ENCODE measurements at regions not wholly inside any gene's neighbourhood (a gene's known extent, or its start where the extent isn't known, plus 50 kb on each side); places are given as distances from the start of the nearest gene placed in this dataset.

GRCh38 chr13:40121722-40122121 lies 466.3 kb downstream of the COG6 start:
- H3K4me1 Mint-ChIP-seq: peaks cover 12% of the 10 kb centered on the region
- H3K4me3 Mint-ChIP-seq: no peak overlapping the region
- no peak overlapping the region for H3K27ac Mint-ChIP-seq (ENCODE audit: unreplicated experiment)
- no peaks in the 10 kb centered on the region for H3K36me3 Mint-ChIP-seq (ENCODE audit: low read depth)
- H3K27me3 Mint-ChIP-seq (ENCODE audit: low read depth): no peaks in the 10 kb centered on the region
- no peak for DNase-seq (ENCODE audit: low read depth, low spot score)
- no peaks in the 10 kb centered on the region for H3K9me3 Mint-ChIP-seq
- no peak for TF ChIP-seq CTCF (conservative IDR thresholded peaks at IDR 0.05)

GRCh38 chr13:40123962-40124632 lies 468.6 kb downstream of the COG6 start:
- H3K36me3 Mint-ChIP-seq (ENCODE audit: low read depth): no peaks in the 10 kb centered on the region
- peaks cover under 1% of the 10 kb centered on the region for H3K9me3 Mint-ChIP-seq
- no peak overlapping the region for H3K27ac Mint-ChIP-seq (ENCODE audit: unreplicated experiment)
- H3K4me1 Mint-ChIP-seq: peaks cover 9% of the 10 kb centered on the region
- no peak overlapping the region for H3K4me3 Mint-ChIP-seq
- no peaks in the 10 kb centered on the region for H3K27me3 Mint-ChIP-seq (ENCODE audit: low read depth)
- no peak for DNase-seq (ENCODE audit: low read depth, low spot score)
- no peak for TF ChIP-seq CTCF (conservative IDR thresholded peaks at IDR 0.05)

GRCh38 chr13:40124633-40125015 lies 469.2 kb downstream of the COG6 start:
- no peak for TF ChIP-seq CTCF (conservative IDR thresholded peaks at IDR 0.05)
- H3K36me3 Mint-ChIP-seq (ENCODE audit: low read depth): no peaks in the 10 kb centered on the region
- no peaks in the 10 kb centered on the region for H3K27me3 Mint-ChIP-seq (ENCODE audit: low read depth)
- no peak overlapping the region for H3K4me3 Mint-ChIP-seq
- no peak for DNase-seq (ENCODE audit: low read depth, low spot score)
- H3K27ac Mint-ChIP-seq (ENCODE audit: unreplicated experiment): no peak overlapping the region
- peaks cover 3% of the 10 kb centered on the region for H3K9me3 Mint-ChIP-seq
- H3K4me1 Mint-ChIP-seq: peaks cover 9% of the 10 kb centered on the region

- DNase-seq (ENCODE audit: low read depth, low spot score): no peak
- Mint-ChIP-seq H3K4me1 (peaks cover 9% of the 10 kb centered on the region), H3K27ac (ENCODE audit: unreplicated experiment) (no peak overlapping the region), H3K9me3 (peaks cover 3% of the 10 kb centered on the region), H3K27me3 (ENCODE audit: low read depth) (no peaks in the 10 kb centered on the region), H3K36me3 (ENCODE audit: low read depth) (no peaks in the 10 kb centered on the region), H3K4me3 (no peak overlapping the region)
- TF ChIP-seq CTCF (conservative IDR thresholded peaks at IDR 0.05): no peak
Observed at GRCh38 chr13:40125336-40125735, 469.9 kb downstream of the COG6 start.

- Mint-ChIP-seq H3K4me3 (no peak overlapping the region), H3K27me3 (ENCODE audit: low read depth) (no peaks in the 10 kb centered on the region), H3K27ac (ENCODE audit: unreplicated experiment) (no peak overlapping the region), H3K9me3 (peaks cover 3% of the 10 kb centered on the region), H3K4me1 (peaks cover 9% of the 10 kb centered on the region), H3K36me3 (ENCODE audit: low read depth) (no peaks in the 10 kb centered on the region)
- TF ChIP-seq CTCF (conservative IDR thresholded peaks at IDR 0.05): no peak
- DNase-seq (ENCODE audit: low read depth, low spot score): no peak
Observed at GRCh38 chr13:40126306-40127085, 471.0 kb downstream of the COG6 start.

All from neural crest cell (in vitro differentiated cells).